Activated CD4-positive, alpha-beta memory T cell treated with anti-CD3 and anti-CD28 coated beads, Interleukin-2, amount 10 ng/mL, durations not matched to agents 7 days and 5 days (primary cell): ENCODE measurements at regions not wholly inside any gene's neighbourhood (a gene's known extent, or its start where the extent isn't known, plus 50 kb on each side); places are given as distances from the start of the nearest gene placed in this dataset.
A peak's percentile ranks its signal among the peaks of the same experiment; 100 is the strongest.

Source experiments
- CTCF ChIA-PET: fragments of 350-600 bp; sonication (Branson Sonifier 250); formaldehyde crosslinking; loops from one replicate; lab custom pipeline; 2021; ENCODE audit warnings: antibody characterized with exemption, inconsistent platforms; lab: Charles Lee
- POLR2A ChIA-PET: fragments of 350-600 bp; sonication (Branson Sonifier 250); formaldehyde crosslinking; loops from one replicate; lab custom pipeline; 2021; ENCODE audit warnings: antibody characterized with exemption; lab: Charles Lee
- DNase-seq: peaks from one replicate; pipeline ENCODE4 v3.0.0-alpha.2; 2020
- H3K27ac Mint-ChIP-seq: one replicate; pipeline ENCODE4 v1.8.0; 2021; ENCODE audit warnings: mild to moderate bottlenecking, mixed read lengths
- H3K27me3 Mint-ChIP-seq: one replicate; pipeline ENCODE4 v1.8.0; 2021; ENCODE audit warnings: mixed read lengths
- H3K36me3 Mint-ChIP-seq: one replicate; pipeline ENCODE4 v1.8.0; 2021; ENCODE audit warnings: low read depth, mixed read lengths
- H3K4me1 Mint-ChIP-seq: one replicate; pipeline ENCODE4 v1.8.0; 2021; ENCODE audit warnings: mixed read lengths
- H3K4me3 Mint-ChIP-seq: one replicate; pipeline ENCODE4 v1.8.0; 2021; ENCODE audit warnings: mild to moderate bottlenecking, mixed read lengths
- H3K9me3 Mint-ChIP-seq: one replicate; pipeline ENCODE4 v1.8.0; 2021; ENCODE audit warnings: mixed read lengths

- DNase-seq, result no peak
- ChIA-PET CTCF (interaction anchor here (0.9 to 1.7 kb wide), 4 partner anchors 8 to 445 kb away, joined by 3 to 9 read pairs (median 4); no protein-coding TSS in a partner anchor), POLR2A (interaction anchor here (1.1 kb wide), 1 partner anchor 24 kb away, joined by 3 read pairs; no protein-coding TSS in a partner anchor)
- Mint-ChIP-seq H3K4me1 (peaks cover 44% of the 10 kb centered on the region), H3K4me3 (no peak overlapping the region), H3K36me3 (no peaks in the 10 kb centered on the region), H3K9me3 (no peaks in the 10 kb centered on the region), H3K27me3 (peaks cover 22% of the 10 kb centered on the region), H3K27ac (no peak overlapping the region)
These were observed 51.1 kb upstream of the BEGAIN start for GRCh38 chr14:100638211-100638855.

- POLR2A ChIA-PET, result no interaction called here
These were observed 52.1 kb upstream of the BEGAIN start for GRCh38 chr14:100639280-100639679.

GRCh38 chr14:100640471-100641273, 53.5 kb upstream of the BEGAIN start:
- H3K4me1 Mint-ChIP-seq, result peaks cover 67% of the 10 kb centered on the region
- H3K9me3 Mint-ChIP-seq, result no peaks in the 10 kb centered on the region
- no peaks in the 10 kb centered on the region for H3K36me3 Mint-ChIP-seq
- DNase-seq, result peak; percentile 92
- H3K27ac Mint-ChIP-seq, result peak overlapping the region; percentile 90
- POLR2A ChIA-PET, result interaction anchor here (0.6 to 1.3 kb wide), 3 partner anchors 10 to 670 kb away, joined by 3 to 4 read pairs (median 3); no protein-coding TSS in a partner anchor
- H3K4me3 Mint-ChIP-seq, result peak overlapping the region; percentile 32
- H3K27me3 Mint-ChIP-seq, result peaks cover 7% of the 10 kb centered on the region
- CTCF ChIA-PET, result interaction anchor here (1.3 to 2.1 kb wide), 3 partner anchors 13 to 256 kb away, joined by 4 to 10 read pairs (median 8); no protein-coding TSS in a partner anchor

More at GRCh38 chr14:100639280-100639679, 52.1 kb upstream of the BEGAIN start:
- CTCF ChIA-PET, result interaction anchor here (1.4 kb wide), 1 partner anchor 22 kb away, joined by 4 read pairs; no protein-coding TSS in a partner anchor
- Mint-ChIP-seq H3K9me3 (no peaks in the 10 kb centered on the region), H3K27me3 (peaks cover 19% of the 10 kb centered on the region), H3K27ac (peak overlapping the region; percentile 53), H3K4me3 (no peak overlapping the region), H3K36me3 (no peaks in the 10 kb centered on the region), H3K4me1 (peaks cover 53% of the 10 kb centered on the region)
- no peak for DNase-seq

GRCh38 chr14:100641274-100641860, 54.1 kb upstream of the BEGAIN start:
- no peaks in the 10 kb centered on the region for H3K36me3 Mint-ChIP-seq
- peaks cover 5% of the 10 kb centered on the region for H3K27me3 Mint-ChIP-seq
- H3K9me3 Mint-ChIP-seq, result peaks cover 4% of the 10 kb centered on the region

GRCh38 chr14:100643426-100643825, 56.2 kb upstream of the BEGAIN start:
- ChIA-PET CTCF (interaction anchor here (3.4 to 4.6 kb wide), 3 partner anchors 11 to 256 kb away, joined by 20 to 228 read pairs (median 37); no protein-coding TSS in a partner anchor), POLR2A (no interaction called here)
- Mint-ChIP-seq H3K27ac (no peak overlapping the region), H3K36me3 (no peaks in the 10 kb centered on the region), H3K27me3 (peaks cover 2% of the 10 kb centered on the region), H3K9me3 (peaks cover 4% of the 10 kb centered on the region), H3K4me3 (no peak overlapping the region), H3K4me1 (peaks cover 74% of the 10 kb centered on the region)
- DNase-seq, result no peak

More at GRCh38 chr14:100641274-100641860, 54.1 kb upstream of the BEGAIN start:
- peak overlapping the region; percentile 24 for H3K27ac Mint-ChIP-seq
- DNase-seq, result no peak
- ChIA-PET CTCF (interaction anchor here (1.3 to 2.1 kb wide), 2 partner anchors 12 to 256 kb away, joined by 8 to 10 read pairs; no protein-coding TSS in a partner anchor), POLR2A (interaction anchor here (0.7 kb wide), 1 partner anchor 11 kb away, joined by 3 read pairs; no protein-coding TSS in a partner anchor)
- no peak overlapping the region for H3K4me3 Mint-ChIP-seq
- H3K4me1 Mint-ChIP-seq, result peaks cover 72% of the 10 kb centered on the region

GRCh38 chr14:100644383-100644782, 57.2 kb upstream of the BEGAIN start:
- CTCF ChIA-PET, result interaction anchor here (0.6 to 4.6 kb wide), 14 partner anchors 10 to 270 kb away, joined by 3 to 228 read pairs (median 12); partner anchors contain the start of gene WDR25
- peaks cover 4% of the 10 kb centered on the region for H3K9me3 Mint-ChIP-seq
- POLR2A ChIA-PET, result interaction anchor here (0.6 to 2.7 kb wide), 3 partner anchors 27 to 269 kb away, joined by 3 to 14 read pairs (median 5); a partner anchor contains a TSS
- H3K27ac Mint-ChIP-seq, result peak overlapping the region; percentile 72
- peaks cover 66% of the 10 kb centered on the region for H3K4me1 Mint-ChIP-seq
- H3K36me3 Mint-ChIP-seq, result no peaks in the 10 kb centered on the region
- peaks cover 2% of the 10 kb centered on the region for H3K27me3 Mint-ChIP-seq
- peak; percentile 22 for DNase-seq
- H3K4me3 Mint-ChIP-seq, result no peak overlapping the region

- CTCF ChIA-PET, result interaction anchor here (0.9 to 4.6 kb wide), 24 partner anchors 7 to 430 kb away, joined by 3 to 228 read pairs (median 10); partner anchors contain the start of gene WDR25
- POLR2A ChIA-PET, result interaction anchor here (0.6 to 2.7 kb wide), 4 partner anchors 28 to 269 kb away, joined by 3 to 23 read pairs (median 10); a partner anchor contains a TSS
- peak overlapping the region; percentile 13 for H3K4me3 Mint-ChIP-seq
- peak; percentile 21 for DNase-seq
- H3K4me1 Mint-ChIP-seq, result peaks cover 62% of the 10 kb centered on the region
- no peaks in the 10 kb centered on the region for H3K36me3 Mint-ChIP-seq
- peaks cover 2% of the 10 kb centered on the region for H3K27me3 Mint-ChIP-seq
- peaks cover 4% of the 10 kb centered on the region for H3K9me3 Mint-ChIP-seq
- H3K27ac Mint-ChIP-seq, result peak overlapping the region; percentile 72
These were observed 57.6 kb upstream of the BEGAIN start for GRCh38 chr14:100644784-100645183.

GRCh38 chr14:100645196-100645981, 58.2 kb upstream of the BEGAIN start:
- H3K36me3 Mint-ChIP-seq, result no peaks in the 10 kb centered on the region
- CTCF ChIA-PET, result interaction anchor here (0.5 to 4.6 kb wide), 62 partner anchors 8 to 944 kb away, joined by 3 to 228 read pairs (median 5); partner anchors contain the start of gene WDR25
- H3K4me3 Mint-ChIP-seq, result peak overlapping the region; percentile 13
- H3K27me3 Mint-ChIP-seq, result peaks cover 2% of the 10 kb centered on the region
- H3K9me3 Mint-ChIP-seq, result peaks cover 4% of the 10 kb centered on the region
- POLR2A ChIA-PET, result interaction anchor here (0.7 to 2.7 kb wide), 9 partner anchors 10 to 360 kb away, joined by 3 to 23 read pairs (median 3); a partner anchor contains a TSS
- DNase-seq, result peak; percentile 89
- peak overlapping the region; percentile 72 for H3K27ac Mint-ChIP-seq
- H3K4me1 Mint-ChIP-seq, result peaks cover 56% of the 10 kb centered on the region

GRCh38 chr14:100645982-100646314, 58.7 kb upstream of the BEGAIN start:
- H3K9me3 Mint-ChIP-seq, result peaks cover 4% of the 10 kb centered on the region
- ChIA-PET POLR2A (interaction anchor here (0.7 to 2.7 kb wide), 9 partner anchors 10 to 361 kb away, joined by 3 to 23 read pairs (median 3); a partner anchor contains a TSS), CTCF (interaction anchor here (0.5 to 4.6 kb wide), 62 partner anchors 8 to 943 kb away, joined by 3 to 228 read pairs (median 5); partner anchors contain the start of gene WDR25)
- peaks cover 50% of the 10 kb centered on the region for H3K4me1 Mint-ChIP-seq
- H3K27ac Mint-ChIP-seq, result peak overlapping the region; percentile 72
- no peak for DNase-seq
- H3K36me3 Mint-ChIP-seq, result no peaks in the 10 kb centered on the region
- no peak overlapping the region for H3K4me3 Mint-ChIP-seq
- H3K27me3 Mint-ChIP-seq, result peaks cover 2% of the 10 kb centered on the region

- Mint-ChIP-seq H3K4me1 (peaks cover 32% of the 10 kb centered on the region), H3K27me3 (peaks cover 5% of the 10 kb centered on the region), H3K4me3 (no peak overlapping the region), H3K27ac (no peak overlapping the region), H3K9me3 (peaks cover 4% of the 10 kb centered on the region), H3K36me3 (no peaks in the 10 kb centered on the region)
- DNase-seq, result no peak
- CTCF ChIA-PET, result interaction anchor here (0.5 to 11.0 kb wide), 2 partner anchors 102 to 264 kb away, joined by 3 to 195 read pairs; no protein-coding TSS in a partner anchor
- POLR2A ChIA-PET, result no interaction called here
These were observed 61.4 kb upstream of the BEGAIN start for GRCh38 chr14:100648474-100649172.

- Mint-ChIP-seq H3K36me3 (no peaks in the 10 kb centered on the region), H3K9me3 (peaks cover 4% of the 10 kb centered on the region), H3K27ac (no peak overlapping the region), H3K4me1 (peaks cover 27% of the 10 kb centered on the region), H3K4me3 (no peak overlapping the region), H3K27me3 (peaks cover 7% of the 10 kb centered on the region)
- DNase-seq, result no peak
- CTCF ChIA-PET, result interaction anchor here (0.5 to 11.0 kb wide), 2 partner anchors 103 to 265 kb away, joined by 3 to 195 read pairs; no protein-coding TSS in a partner anchor
- POLR2A ChIA-PET, result no interaction called here
These were observed 61.9 kb upstream of the BEGAIN start for GRCh38 chr14:100649173-100649519.
